Right ventricle myocardium superior (tissue), 1 donor: ENCODE measurements at regions not wholly inside any gene's neighbourhood (a gene's known extent, or its start where the extent isn't known, plus 50 kb on each side); places are given as distances from the start of the nearest gene placed in this dataset.
"Not testable (repeated sequence)": the region's sequence is repeated elsewhere in the genome, so short reads cannot be mapped to it uniquely, and the experiment has no call there.

ENCODE experiments used
- ATAC-seq: fragments of 200-7000 bp; cut with Tn5 transposase; one replicate; pipeline ENCODE4 v1.9.1; 2020; ENCODE audit warnings: mild to moderate bottlenecking; ENCODE audit not compliant: poor library complexity
- DNase-seq: peaks from one replicate; pipeline ENCODE4 v3.0.0-alpha.2; 2020
- intact Hi-C: fragments of 100-400 bp; cut with DNase I; formaldehyde crosslinking; loops from one replicate; pipeline ENCODE4 v1.11.2; 2022
- donor health status: DM: no; HTN: yes; CAD: no; lungs with severe emphysema.

DNA sequence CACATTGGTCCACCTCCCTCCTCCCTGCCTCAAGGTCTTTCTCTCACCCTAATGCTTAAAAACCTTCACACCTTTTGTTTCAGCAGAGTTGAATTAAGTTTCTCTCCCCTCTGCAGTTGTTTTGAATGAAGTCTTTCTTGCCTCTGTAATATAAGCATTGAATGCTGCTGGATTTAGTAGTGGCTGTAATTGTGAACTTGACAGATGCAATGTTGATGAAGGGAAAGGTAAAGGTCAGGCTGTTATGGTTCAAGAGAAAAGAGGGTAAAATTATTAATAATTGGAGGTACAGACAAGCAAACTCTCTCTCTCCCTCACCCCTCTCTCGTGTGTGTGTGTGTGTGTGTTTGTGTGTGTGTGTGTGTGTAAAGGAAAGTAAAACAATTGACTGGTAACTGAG lies 509.8 kb downstream of the AMY1C start:
- DNase-seq (no peak), ATAC-seq (no peak)
- intact Hi-C loops, result no loop called here

DNA sequence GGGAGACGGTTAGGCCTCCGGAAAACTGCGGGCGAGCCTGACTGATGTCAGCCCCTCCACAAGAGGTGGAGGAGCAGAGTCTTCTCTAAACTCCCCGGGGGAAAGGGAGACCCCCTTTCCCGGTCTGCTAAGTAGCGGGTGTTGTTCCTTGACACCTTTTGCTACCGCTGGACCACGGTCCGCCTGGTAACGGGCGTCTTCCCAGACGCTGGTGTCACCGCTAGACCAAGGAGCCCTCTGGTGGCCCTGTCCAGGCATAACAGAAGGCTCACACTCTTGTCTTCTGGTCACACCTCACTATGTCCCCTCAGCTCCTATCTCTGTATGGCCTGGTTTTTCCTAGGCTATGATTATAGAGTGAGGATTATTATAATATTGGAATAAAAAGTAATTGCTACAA lies 513.4 kb downstream of the AMY1C start:
- intact Hi-C loops, ATAC-seq, DNase-seq: not testable (repeated sequence)

DNA sequence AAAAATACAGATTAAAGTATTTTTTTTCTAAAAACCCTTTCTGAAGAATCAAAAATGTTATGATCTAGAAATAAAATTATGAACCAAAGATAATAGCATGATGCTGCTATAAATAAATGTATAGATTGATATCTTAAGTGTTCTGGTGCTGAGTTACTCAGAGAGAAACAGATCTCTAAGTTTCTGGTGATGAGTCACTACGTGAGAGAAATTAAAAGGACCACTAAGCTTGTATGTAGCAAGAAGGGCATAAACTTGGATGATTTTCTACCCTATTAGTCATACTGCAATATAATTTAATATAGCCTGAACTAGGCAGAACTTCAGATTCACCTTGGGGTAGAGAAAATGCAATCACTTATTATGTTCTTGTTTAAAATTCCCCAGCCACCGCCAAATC lies 514.8 kb downstream of the AMY1C start:
- no peak for ATAC-seq
- intact Hi-C loops, result no loop called here

DNA sequence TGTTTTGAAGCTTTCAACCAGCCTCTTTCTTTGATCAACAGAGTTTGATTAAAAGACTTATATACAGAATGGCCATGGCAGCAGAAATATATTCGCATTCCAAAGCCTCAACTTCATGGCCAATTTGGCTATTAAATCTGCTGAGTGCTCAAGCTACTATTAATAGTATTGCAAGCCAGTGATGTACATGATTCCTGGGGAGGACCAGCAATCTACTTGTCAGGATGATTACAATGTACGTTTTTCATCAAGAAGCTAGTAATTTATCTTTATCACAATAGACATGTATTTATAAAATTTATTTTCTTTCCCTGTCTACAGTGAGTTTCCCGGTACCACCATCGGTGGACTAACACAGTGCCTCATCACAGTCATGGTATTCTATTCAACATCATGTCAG lies 515.5 kb downstream of the AMY1C start:
- ATAC-seq, result no peak
- DNase-seq, result no peak
- intact Hi-C loops, result no loop called here

More for the DNA sequence above, 514.8 kb downstream of the AMY1C start:
- DNase-seq, result no peak

DNA sequence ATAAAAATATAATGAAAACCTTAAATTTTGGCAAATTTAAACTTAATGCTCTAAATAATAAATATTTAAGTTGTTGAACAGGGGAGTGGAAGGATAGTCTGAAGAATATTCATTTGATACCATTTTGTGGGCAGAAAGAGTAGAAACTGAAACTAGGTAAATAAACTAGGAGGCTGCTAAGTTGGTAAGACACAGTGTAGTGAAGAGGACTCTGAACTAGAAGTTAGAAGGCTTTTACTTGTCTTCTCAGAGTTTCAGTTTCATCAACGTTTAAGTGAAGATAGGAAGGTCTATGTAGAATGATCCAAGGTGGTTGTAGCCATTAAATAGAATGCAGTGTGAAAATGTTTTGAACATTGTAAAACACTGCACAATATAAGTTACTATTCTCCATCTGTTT lies 516.9 kb downstream of the AMY1C start:
- DNase-seq (no peak), ATAC-seq (no peak)
- intact Hi-C loops, result no loop called here

DNA sequence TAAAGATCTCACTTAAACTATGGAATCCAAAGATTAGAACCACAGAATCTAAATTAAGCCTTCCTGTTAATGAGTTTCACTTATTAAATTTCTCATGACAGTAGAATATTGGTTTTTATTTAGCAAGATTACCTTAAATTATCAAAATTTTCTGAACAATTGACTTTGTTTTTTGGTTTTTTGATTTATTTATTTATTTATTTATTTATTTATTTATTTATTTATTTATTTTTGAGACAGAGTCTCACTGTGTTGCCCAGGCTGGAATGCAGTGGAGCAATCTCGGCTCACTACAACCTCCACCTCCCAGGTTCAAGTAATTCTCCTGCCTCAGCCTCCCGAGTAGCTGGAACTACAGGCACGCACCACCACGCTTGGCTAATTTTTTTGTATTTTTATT lies 538.6 kb downstream of the AMY1C start:
- ATAC-seq, intact Hi-C loops, DNase-seq: not testable (repeated sequence)

DNA sequence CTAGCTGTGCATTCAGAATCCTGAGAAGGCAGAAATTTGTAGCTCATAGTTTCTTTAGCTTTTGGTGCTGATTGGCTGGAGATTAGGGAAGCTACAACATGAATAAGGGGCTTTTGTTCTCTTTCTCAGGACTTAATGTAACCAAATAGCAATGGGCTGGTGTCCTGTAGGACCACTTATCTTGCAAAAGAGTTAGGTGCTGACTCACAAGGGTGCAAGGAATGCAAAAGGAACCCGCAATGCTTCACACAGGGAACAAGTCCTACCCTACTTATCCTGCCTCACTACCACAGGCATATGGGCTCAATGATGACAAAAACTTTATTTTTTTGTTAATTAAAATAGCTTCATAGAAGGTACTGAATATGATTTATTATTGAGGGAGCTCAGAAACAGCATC lies 541.5 kb downstream of the AMY1C start:
- DNase-seq (no peak), ATAC-seq (no peak)
- intact Hi-C loops, result no loop called here

DNA sequence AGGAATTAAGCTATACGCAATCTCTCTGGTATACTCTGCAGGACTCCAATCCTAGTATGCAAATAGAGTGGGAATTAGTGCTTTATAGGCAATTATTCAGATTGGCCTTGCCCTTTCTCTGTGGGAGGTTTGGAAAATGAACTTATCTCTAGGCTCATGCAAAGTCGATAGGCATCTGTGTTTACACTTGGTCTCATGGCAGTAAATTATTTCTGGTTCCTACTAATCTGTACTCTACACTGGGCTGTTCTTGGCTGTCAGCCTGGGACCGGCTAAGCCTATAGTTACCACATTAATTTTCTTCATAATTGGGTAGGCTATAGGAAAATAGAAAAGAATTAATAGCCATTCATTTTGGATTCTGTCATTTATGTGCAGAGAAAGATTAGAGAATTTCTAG lies 544.6 kb downstream of the AMY1C start:
- ATAC-seq (no peak), DNase-seq (no peak)
- intact Hi-C loops, result no loop called here

DNA sequence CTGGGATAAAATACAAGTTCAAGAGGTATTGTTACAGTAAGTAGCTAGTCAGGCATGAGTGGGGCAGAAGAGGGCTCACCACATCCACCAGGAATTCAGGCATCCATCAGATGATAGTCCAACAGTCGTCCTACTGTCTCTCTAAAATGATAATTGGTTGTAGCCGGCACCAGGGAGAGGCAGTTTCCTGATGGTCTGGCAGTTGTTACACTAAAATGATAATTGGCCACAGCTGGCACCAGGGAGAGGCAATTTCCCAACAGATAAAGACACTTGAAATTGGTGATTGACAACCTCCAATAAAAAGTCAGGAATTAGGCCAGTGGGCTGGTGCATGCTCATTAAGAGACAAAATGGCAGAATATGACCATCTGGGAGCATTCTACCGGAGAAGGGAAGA lies 545.8 kb downstream of the AMY1C start:
- ATAC-seq (no peak), DNase-seq (no peak)
- intact Hi-C loops, result no loop called here

DNA sequence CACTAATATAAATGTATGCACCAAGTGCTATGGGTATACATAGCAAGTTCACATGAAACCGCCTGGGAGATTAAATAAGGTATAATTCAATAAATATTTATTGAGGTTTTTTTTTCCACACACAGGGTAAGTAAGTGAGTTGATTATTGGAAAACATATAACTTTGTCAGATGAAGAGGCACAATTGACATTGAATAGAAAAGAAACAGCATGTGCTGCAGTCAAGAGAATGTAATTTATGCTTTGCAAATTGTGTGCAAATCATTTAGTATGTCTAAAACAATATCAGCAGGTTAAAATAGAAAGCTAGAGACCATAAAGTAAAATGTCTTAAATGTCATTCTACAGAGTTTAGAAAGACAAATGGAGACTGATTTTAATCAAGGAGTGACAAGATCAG lies 560.0 kb downstream of the AMY1C start:
- ATAC-seq (no peak), DNase-seq (no peak)
- intact Hi-C loops, result no loop called here

DNA sequence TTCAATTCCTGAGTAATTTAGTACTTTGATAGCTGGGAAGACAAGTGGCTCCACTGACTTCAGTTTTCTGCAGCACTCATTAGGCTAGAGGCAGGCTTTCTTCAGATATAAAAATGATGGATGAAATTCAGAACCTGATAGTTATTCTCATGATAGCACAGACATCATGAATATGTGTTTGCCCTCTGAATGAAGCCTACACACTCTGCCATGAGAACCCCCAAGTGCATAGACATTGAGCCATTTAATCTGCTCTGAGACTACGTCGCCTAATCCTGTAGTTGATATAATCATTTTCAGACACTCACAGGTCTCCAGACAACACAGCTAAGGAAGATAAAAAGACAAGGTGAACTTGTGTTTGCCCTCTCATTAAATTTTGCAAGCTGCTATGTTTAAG lies 566.1 kb downstream of the AMY1C start:
- DNase-seq, result no peak
- no peak for ATAC-seq
- intact Hi-C loops, result no loop called here

DNA sequence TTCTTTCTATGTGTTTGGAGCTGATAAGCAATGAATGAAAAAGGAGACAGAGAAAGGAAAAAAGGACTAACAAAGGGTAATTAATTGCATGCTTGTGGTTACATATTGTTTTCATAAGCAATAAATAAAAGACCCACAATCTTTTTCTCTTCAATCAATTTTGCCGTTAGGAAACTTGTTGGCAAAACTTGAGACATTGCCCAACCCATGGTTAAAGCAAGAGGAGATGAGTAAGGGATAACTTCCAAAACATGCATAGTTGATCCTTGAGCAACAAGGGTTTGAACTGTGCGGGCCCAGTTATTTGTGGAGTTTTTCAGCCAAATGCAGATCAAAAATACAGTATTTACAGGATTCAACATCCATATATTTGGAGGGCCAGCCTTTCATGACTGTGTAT lies 572.4 kb downstream of the AMY1C start:
- no peak for ATAC-seq

DNA sequence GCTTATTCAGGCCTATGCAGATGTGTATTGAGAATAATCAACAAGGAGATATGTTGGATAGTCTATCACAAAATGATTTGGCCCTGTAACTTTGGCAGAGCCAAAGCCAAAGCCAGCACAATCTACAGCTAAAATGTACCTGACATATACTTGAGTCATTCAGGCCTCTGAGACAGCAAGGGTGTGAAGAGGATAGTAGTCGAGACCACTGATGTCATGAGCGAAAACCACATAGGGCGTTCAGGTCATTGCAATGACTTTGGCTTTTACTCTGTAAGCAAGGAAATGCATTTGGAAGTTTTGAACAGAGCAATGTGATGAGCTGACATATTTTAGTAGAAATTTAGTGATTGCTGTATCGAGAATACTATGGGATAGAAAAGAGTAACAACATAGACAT lies 579.6 kb downstream of the AMY1C start:
- ATAC-seq (no peak), DNase-seq (no peak)
- intact Hi-C loops, result no loop called here

More for the DNA sequence above, 572.4 kb downstream of the AMY1C start:
- DNase-seq, result no peak
- intact Hi-C loops, result no loop called here

DNA sequence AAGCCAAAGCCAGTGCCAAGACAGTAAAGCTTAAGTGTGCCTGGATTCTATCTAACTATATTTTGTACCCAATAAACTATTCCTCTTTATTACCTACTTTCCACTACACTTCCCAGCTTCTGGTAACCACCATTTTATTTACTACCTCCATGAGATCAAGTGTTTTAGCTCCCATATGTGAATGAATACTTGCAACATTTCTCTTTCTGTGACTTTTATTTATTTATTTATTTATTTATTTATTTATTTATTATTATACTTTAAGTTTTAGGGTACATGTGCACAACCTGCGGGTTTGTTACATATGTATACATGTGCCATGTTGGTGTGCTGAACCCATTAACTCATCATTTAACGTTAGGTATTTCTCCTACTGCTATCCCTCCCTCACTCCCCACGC lies 582.1 kb downstream of the AMY1C start:
- no peak for ATAC-seq
- intact Hi-C loops, result no loop called here
- no peak for DNase-seq

DNA sequence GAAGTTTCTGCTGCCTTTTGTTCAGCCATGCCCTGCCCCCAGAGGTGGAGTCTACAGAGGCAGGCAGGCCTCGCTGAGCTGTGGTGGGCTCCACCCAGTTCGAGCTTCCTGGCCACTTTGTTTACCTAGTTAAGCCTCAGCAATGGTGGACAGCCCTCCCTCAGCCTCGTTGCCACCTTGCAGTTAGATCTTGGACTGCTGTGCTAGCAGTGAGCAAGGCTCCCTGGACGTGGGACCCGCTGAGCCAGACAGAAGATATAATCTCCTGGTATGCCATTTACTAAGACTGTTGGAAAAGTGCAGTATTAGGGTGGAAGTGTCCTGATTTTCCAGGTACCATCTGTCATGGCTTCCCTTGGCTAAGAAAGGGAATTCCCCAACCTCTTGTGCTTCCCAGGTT lies 588.2 kb downstream of the AMY1C start:
- DNase-seq, intact Hi-C loops, ATAC-seq: not testable (repeated sequence)

DNA sequence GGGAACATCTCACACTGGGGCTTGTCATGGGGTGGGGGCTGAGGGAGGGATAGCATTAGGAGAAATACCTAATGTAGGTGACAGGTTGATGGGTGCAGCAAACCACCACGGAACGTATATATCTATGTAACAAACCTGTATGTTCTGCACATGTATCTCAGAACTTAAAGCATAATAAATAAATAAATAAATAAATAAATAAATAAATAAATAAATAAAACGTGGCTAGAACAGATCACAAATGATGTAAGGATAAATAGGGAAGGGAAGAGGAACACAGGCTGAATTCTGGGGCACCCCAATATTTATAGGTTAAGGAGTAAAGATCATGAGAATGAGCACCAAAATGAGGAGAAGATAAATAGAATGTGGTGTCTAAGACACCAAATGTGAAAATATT lies 592.2 kb downstream of the AMY1C start:
- intact Hi-C loops, result no loop called here
- ATAC-seq (no peak), DNase-seq (no peak)

DNA sequence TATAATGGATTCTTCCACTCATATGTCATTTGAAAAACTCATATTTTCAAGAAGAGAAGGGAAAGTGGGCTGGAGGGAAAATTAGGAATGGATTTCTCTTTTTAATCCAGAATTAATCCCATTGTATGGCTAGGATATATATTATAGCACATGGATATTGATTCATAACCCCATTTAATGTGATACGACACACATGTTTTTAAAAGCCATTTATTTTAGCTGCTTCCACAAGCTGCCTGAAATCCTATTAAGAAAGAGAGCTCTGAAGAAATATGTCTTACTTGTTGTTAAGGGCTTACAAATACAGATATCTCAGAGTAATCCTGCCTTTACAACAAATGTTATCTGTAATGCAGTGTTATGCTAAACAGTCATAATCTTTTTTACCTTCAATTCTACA lies 598.6 kb downstream of the AMY1C start:
- intact Hi-C loops, result no loop called here
- DNase-seq (no peak), ATAC-seq (no peak)

DNA sequence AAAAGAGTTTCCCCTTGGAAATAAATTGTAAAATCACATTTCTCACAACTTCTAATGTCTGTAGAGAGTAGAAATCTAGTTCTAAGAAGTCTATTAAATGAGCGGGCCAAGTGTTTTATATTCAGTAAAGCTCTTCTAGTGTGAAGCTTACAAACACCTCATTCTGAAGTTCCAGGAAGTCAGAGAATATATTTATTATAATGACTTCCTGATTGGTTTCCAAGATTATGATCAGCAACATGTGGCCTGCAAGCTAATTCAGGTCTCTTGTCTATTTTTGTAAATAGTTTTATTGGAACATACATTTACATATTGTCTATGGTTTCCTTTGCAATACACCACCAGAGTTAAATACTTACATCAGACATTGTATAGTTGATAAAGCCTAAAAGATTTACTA lies 603.9 kb downstream of the AMY1C start:
- ATAC-seq, result no peak
- intact Hi-C loops, result no loop called here

DNA sequence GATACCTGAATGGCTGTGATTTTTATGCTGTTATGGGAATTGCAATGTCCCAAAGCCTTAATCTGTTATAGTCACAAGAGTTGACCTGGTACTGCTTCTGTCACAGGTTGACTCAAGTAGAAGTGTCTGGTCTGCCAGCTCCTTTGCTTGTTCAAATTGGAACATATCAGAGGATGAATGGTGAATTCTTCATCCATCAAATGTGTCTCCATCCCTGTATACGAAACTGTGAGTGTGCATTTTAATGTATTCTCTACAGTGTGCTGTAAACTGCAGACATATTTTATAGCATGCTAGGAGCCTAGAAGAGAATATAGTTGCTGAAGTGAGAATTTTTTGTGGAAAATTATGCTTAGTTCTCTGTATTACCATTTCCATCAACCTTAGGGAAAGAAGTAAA lies 608.4 kb downstream of the AMY1C start:
- intact Hi-C loops, result no loop called here
- DNase-seq (no peak), ATAC-seq (no peak)

More for the DNA sequence above, 603.9 kb downstream of the AMY1C start:
- no peak for DNase-seq

DNA sequence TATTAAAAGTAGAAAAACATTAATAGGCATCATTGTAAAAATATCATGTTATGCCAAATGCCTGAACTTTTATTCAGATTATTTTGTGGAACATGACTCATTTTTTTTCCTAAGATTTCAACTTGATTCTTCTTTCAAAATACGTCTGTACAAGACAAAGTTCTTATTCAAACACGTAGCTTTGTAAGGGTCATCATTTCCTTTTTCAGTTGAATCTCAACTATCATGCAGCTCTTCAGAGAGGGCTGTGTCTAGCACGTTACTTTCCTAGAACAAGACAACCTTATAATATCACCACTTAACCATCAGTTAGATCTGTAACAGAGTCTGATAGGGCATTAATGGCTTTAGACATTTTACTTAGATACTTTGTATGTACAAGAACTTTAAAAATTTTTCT lies 608.9 kb downstream of the AMY1C start:
- ATAC-seq (no peak), DNase-seq (no peak)
- intact Hi-C loops, result no loop called here

DNA sequence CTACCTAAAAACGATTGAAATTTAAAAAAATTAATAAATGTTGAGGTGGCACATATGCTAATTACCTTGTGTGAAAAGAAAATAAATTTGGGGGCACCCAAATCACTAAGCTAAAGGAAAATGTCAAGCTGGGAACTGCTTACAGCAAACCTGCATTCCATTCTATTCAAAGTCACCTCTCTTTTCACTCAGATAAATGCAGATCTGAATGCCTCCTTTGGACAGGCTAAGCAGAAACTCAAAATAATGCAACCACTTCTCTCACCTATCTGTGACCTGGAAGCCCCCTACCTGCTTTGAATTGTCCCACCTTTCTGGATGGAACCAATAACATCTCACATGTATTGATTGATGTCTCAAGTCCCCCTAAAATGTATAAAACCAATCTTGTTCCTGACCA lies 628.7 kb downstream of the AMY1C start:
- no peak for ATAC-seq
- intact Hi-C loops, result no loop called here
- DNase-seq, result no peak

DNA sequence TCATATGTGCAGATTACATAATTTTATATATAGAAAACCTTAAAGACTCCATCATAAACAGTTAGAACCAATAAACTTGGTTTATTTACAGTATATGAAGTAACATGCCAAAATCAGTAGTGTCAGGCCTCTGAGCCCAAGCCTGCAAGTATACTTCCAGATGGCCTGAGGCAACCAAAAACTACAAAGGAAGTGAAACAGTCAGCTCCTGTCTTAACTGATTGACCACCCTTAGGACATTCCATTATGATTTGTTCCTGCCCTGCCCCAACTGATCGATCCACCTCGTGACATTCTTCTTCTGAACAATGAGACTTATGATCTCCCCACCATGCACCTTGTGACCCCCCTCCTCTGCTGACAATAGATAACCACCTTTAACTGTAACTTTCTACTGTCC lies 630.3 kb downstream of the AMY1C start:
- DNase-seq, result no peak
- intact Hi-C loops, result no loop called here
- no peak for ATAC-seq
